HG03025 (cell line): ENCODE measurements at regions not wholly inside any gene's neighbourhood (a gene's known extent, or its start where the extent isn't known, plus 50 kb on each side); places are given as distances from the start of the nearest gene placed in this dataset.
"Not testable (repeated sequence)": the region's sequence is repeated elsewhere in the genome, so short reads cannot be mapped to it uniquely, and the experiment has no call there.

Source experiments
- ATAC-seq: cut with Tn5 transposase; IDR thresholded peaks from one replicate; pipeline ENCODE4 v1.9.1; 2021; ENCODE audit warnings: mild to moderate bottlenecking, moderate library complexity; ENCODE audit not compliant: unreplicated experiment, low FRiP score

- no peak for ATAC-seq
Measured at GRCh38 chr7:138359870-138360559, 100.0 kb upstream of the TRIM24 start.

- no peak for ATAC-seq
Measured at GRCh38 chr7:138363721-138364120, 96.3 kb upstream of the TRIM24 start.

DNA sequence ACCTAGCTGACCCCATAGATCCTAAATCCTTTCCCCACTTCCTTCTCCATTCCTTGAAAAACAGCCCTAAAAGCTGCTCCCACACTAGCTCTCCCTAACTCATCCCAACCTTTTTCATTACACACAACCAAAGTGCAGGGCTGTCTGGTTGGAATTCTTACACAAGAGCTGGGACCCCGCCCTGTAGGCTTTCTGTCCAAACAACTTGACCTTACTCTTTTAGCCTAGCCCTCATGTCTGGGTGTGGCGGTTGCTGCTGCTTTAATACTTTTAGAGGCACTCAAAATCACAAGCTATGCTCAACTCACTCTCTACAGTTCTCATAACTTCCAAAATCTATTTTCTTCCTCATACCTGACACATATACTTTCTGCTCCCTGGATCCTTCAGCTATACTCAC is 93.9 kb upstream of the TRIM24 start:
- not testable (repeated sequence) for ATAC-seq

GRCh38 chr7:138366676-138367075 is 93.4 kb upstream of the TRIM24 start:
- ATAC-seq, result not testable (repeated sequence)

GRCh38 chr7:138369797-138370196 is 90.3 kb upstream of the TRIM24 start:
- ATAC-seq, result no peak

GRCh38 chr7:138370956-138371355 is 89.1 kb upstream of the TRIM24 start:
- no peak for ATAC-seq

GRCh38 chr7:138374119-138374693 is 85.9 kb upstream of the TRIM24 start:
- no peak for ATAC-seq

DNA sequence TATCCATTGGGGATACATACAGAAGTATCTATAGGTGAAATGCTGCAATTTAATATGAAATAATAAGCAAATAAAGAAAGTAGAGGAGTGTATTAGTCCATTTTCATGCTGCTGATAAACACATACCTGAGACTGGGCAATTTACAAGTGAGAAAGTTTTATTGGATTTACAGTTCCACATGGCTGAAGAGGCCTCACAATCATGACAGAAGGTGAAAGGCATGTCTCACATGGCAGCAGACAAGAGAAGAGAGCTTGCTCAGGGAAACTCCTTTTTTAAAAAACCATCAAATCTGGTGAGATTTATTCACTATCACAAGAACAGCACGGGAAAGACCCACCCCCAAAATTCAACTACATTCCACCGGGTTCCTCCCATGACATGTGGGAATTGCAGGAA is 82.8 kb upstream of the TRIM24 start:
- ATAC-seq, result no peak

DNA sequence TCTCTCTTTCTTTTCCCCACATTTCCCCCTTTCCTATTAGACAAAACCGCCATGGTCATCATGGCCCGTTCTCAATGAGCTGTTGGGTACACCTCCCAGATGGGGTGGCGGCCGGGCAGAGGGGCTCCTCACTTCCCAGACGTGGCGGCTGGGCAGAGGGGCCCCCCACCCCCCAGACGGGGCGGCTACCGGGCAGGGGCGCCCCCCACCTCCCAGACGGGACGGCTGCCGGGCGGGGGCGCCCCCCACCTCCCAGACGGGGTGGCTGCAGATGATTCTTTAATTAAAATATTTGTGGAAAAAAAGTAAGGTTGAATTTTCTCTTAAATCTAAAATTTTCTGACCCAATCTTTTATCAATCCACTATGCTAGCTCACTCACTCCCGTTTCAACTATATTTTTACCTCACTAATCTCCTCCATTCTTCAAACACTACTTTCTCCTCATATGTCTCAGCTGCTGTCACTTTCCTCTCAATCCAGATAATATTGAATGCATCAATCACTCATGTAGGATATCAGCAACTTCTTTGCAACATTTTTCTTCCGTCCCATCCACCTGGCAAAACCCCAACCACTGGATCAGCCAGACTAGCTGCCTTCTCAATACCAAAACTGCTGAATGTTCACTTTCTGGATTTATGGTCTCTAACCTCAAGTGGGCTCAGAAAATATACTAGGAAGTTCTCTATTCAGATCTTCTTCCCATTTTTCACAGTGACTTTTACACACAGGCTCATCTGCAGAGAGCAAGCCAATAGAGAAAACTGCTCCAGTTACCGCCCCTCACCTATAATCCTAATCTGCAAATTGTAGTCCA is 81.1 kb upstream of the TRIM24 start:
- ATAC-seq, result no peak

DNA sequence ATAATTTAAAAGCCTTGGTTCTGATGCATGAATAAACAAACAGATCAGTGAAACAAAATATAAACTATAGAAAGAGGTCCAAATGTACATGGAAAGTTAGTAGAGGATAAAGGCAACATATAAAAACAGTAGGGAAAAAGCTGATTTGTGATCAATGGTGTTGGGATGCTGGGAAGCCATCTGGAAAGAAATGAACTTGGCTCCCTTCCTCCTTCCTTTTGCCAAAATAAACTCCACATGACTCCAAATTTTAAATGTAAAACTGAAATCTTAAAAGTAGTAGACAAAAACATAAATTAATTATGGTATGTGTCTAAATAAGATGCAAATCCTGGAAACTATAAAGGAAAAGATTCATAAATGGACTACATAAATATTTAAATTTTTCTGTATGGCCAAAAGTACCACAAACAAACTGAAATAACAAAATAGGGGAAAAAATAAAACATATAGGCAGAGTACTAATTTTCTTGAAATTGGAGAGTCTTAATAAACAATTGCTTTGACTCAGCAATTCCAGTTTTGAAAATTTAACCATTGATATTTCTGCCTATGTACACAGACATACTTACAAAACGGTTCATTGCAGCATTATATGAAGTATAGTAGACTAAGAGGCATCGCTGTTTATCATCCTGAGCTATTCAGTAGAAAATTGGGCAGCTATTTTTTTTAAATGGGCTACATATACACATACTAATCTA is 77.0 kb upstream of the TRIM24 start:
- ATAC-seq, result no peak

- no peak for ATAC-seq
Measured at GRCh38 chr7:138386821-138387220, 73.2 kb upstream of the TRIM24 start.

DNA sequence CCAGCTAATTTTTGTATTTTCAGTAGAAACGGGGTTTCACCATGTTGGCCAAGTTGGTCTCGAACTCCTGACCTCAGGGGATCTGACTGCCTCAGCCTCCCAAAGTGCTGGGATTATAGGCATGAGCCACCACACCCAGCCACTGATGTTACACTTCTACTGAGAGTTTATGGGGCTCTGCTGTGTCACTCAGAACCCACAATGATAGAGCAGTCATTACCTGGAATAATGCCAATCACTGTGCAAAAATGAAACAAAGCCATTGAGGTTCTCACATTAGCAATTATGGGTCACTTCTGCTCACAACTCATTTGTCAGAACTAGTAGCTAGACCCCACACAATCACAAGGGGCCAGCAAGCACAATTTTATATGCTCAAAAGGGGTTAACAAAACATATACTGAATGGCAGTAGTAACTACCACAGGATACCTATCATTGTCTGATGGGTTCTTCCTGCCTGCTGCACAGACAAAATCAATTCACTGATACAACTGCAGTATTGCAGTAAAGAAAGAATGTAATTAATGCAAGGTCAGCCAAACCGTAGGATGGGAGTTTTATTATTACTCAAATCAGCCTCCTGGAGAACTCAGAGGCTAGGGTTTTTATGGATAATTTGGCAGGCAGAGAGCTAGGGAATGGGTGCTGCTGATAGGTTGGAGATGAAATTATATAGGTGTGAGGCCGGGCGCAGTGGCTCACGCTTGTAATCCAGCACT is 72.1 kb upstream of the TRIM24 start:
- ATAC-seq, result no peak

DNA sequence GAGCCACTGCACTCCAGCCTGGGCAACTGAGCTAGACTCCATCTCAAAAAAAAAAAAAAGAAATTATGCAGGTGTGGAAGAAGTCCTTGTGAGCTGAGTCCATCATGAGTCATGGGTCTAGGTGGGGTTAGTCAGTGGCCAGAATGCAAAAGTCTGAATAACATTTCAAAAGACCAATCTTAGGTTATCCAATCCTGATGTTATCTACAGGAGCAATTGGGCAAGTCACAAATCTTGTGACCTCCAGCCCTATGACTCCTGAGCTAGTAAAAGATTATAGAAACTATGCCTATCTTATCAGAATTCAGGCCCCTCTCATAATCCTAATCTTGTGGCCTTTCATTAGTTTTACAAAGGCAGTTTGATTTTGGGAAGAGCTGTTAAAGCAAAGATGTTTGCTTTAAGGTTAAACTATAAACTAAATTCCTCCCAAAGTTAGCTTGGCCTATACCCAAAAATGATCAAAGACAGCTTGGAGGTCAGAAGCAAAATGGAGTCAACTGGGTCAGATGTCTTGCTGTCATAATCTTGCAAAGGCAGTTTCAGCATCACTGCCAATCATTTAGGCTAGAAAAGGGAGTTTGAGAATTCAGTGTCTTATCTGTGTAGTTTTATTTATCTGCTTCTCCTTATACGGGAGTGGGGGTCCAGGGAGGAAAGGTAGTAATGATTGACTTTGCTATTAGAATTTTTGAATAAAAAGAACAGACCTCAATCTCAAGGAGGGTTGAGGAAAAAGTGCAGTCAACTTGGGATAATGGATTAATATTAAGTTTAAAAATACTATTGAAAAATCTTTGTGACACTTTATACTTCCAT is 71.2 kb upstream of the TRIM24 start:
- no peak for ATAC-seq

GRCh38 chr7:138395763-138396162 is 64.3 kb upstream of the TRIM24 start:
- ATAC-seq, result no peak

- no peak for ATAC-seq
Measured at GRCh38 chr7:138396251-138397070, 63.6 kb upstream of the TRIM24 start.

GRCh38 chr7:138397071-138397433 is 63.0 kb upstream of the TRIM24 start:
- not testable (repeated sequence) for ATAC-seq

DNA sequence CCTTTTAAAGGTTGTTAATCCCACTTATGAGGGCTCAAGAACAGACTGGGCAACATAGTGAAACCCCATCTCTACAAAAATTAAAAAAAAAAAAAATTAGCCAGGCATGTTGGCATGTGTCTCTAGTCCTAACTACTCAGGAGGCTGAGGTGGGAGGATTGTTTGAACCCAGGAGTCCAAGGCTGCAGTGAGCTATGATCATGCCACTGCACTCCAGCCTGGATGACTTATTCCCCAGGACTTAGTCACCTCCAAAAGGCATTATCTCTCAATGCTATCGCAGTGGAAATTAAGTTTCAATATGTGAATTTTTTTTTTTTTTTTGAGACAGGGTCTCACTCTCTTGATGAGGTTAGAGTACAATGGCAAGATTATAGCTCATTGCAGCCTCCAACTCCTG is 61.2 kb upstream of the TRIM24 start:
- ATAC-seq, result no peak

DNA sequence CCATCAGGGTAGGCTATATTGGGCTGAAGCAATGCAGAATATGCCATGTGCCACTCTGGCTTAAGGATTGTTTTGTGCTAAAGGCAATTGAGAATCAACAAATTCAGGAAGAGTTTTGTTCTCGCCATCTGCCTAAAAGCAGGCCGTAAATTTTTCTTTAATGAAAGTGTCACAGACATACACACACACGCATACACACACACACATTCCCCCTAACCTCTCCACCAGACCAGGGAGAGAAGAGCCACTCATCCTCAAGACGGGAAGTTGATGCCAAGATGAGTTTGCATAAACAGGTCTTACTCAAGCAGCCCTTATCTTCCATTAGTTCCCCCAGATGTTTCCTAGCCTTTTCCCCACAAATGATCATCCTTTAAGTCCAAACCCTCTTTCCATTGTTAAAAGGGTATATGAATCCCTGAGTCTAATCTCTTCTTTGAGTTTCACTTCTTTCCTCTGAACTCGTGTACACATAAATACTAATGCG is 59.6 kb upstream of the TRIM24 start:
- ATAC-seq, result no peak

DNA sequence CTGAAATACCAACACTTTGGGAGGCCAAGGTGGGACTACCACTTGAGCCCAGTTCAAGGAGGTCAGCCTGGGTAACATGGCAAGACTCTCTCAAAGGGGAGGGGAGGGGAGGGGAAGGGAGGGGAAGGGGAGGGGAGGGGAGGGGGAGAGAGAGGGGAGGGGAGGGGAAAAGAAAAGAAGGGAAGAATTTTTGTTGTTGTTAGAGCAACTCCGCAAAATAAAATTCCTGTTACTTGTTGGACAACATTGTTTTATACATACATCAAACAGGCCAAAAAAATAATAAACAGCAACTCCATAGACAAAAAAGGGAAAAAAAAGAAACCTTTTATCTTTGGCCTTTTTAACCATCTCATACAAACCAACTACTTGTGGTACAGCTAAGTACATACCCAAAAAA is 57.3 kb upstream of the TRIM24 start:
- no peak for ATAC-seq
